HepG2 (cell line): ENCODE measurements at regions not wholly inside any gene's neighbourhood (a gene's known extent, or its start where the extent isn't known, plus 50 kb on each side); places are given as distances from the start of the nearest gene placed in this dataset.

Experiments used
- ASH2L ChIP-seq: fragments of 300-600, 200-600 bp; sonication (generic); IDR thresholded peaks from 2 replicates; pipeline ENCODE4 v1.7.0; 2017; ENCODE audit warnings: low read depth, mild to moderate bottlenecking, moderate library complexity, mixed read lengths, low read length; ENCODE audit not compliant: insufficient read length
- CENPT ChIP-seq: sonication (generic); formaldehyde crosslinking; IDR thresholded peaks from 2 replicates; pipeline ENCODE4 v1.8.0; 2022; ENCODE audit warnings: low read depth, mild to moderate bottlenecking, moderate library complexity, missing genetic modification reagents
- FOXA3 ChIP-seq: IDR thresholded peaks from 2 replicates; pipeline ENCODE4 v1.6.1; 2016; ENCODE audit warnings: missing genetic modification reagents, missing compliant biosample characterization
- HMG20B ChIP-seq: conservative IDR thresholded peaks from 2 replicates; pipeline ENCODE4 v1.6.1; 2016; ENCODE audit warnings: missing genetic modification reagents, missing compliant biosample characterization
- LCORL ChIP-seq, 2 experiments: fragments of 450-650 bp in 1 of 2; sonication (generic) in 1 of 2; formaldehyde crosslinking in 1 of 2; IDR thresholded peaks; 2 replicates each; pipeline versions ENCODE4 v1.5.0 to v1.6.1; 2017 to 2020; ENCODE audit warnings: antibody characterized with exemption in 1 of 2, missing genetic modification reagents in 1 of 2
- MXD4 ChIP-seq: IDR thresholded peaks from 2 replicates; pipeline ENCODE4 v1.6.1; 2016; ENCODE audit warnings: mild to moderate bottlenecking, missing biosample characterization, missing genetic modification reagents
- POLR2A ChIP-seq, 2 experiments: IDR thresholded peaks; 2 replicates each; pipeline ENCODE4 v1.6.1; 2011; ENCODE audit warnings: low read depth in 2 of 2, low read length in 2 of 2, mild to moderate bottlenecking in 1 of 2, moderate library complexity in 1 of 2; ENCODE audit not compliant: insufficient read depth in 1 of 2
- RFX5 ChIP-seq: IDR thresholded peaks from 2 replicates; pipeline ENCODE4 v1.6.1; 2011; ENCODE audit warnings: low read depth, low read length, improper control_type of control experiment
- TOE1 ChIP-seq: sonication (generic); formaldehyde crosslinking; IDR thresholded peaks from 2 replicates; pipeline ENCODE4 v1.4.0; 2020; ENCODE audit warnings: mild to moderate bottlenecking, missing genetic modification reagents
- ZNF747 ChIP-seq: sonication (generic); formaldehyde crosslinking; IDR thresholded peaks from 2 replicates; pipeline ENCODE4 v1.8.1; 2023; ENCODE audit warnings: missing genetic modification reagents, mild to moderate bottlenecking, borderline replicate concordance
- TF ChIP-seq, protein P1 (sequence below): sonication (generic); formaldehyde crosslinking; IDR thresholded peaks from 2 replicates; pipeline ENCODE4 v1.5.0; 2020; ENCODE audit warnings: mild to moderate bottlenecking, missing genetic modification reagents, moderate library complexity
- TF ChIP-seq, protein P2 (sequence below): sonication (generic); formaldehyde crosslinking; conservative IDR thresholded peaks from 2 replicates; pipeline ENCODE4 v1.4.0; 2020; ENCODE audit warnings: missing genetic modification reagents

DNA sequence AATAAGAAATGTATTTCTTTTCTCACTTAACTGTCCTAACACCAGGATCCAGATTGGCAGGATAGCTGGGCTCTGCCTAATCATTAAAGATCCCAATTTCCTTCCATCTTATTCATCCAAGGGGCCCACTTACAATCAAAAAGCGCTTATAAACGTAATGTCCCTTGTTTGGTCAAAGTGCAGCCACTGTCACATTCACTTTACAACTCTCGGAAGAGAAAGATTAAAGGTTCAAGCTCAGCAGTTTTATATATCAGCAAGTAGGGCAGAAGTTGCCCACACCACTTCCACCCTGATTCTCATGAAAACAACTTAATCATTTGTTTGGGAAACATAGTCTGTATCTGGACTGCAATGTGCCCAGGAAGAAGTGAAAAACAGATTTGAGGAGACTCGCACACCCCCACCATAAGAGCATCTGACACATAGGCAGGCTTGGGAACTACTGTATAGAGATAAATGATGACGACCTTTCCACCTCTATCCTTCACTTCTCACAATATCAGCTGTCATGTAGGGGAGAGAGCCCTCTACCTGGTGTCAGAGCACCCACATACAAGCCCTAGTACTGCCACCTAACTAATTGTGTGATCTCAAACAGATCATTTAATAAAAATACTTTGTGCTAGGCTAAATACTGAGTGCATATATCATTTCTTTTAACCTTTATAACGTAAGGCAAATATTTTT lies 80.8 kb downstream of the CAPZA3 start:
- TF ChIP-seq HMG20B (CRISPR knock-in tag) (no peak), ZNF747 (CRISPR knock-in tag) (no peak), RFX5 (no peak), TOE1 (CRISPR knock-in tag) (no peak), FOXA3 (CRISPR knock-in tag) (no peak), POLR2A (IDR thresholded peaks at IDR 0.05; ENCODE audit: insufficient read depth in 1 of 2, low read depth in 2 of 2, low read length in 2 of 2) (no peak), LCORL (IDR thresholded peaks at IDR 0.05) (no peak), LCORL (CRISPR knock-in tag; IDR thresholded peaks at IDR 0.05) (no peak), CENPT (CRISPR knock-in tag) (no peak), ASH2L (no peak), MXD4 (no peak)
- TF ChIP-seq, protein P1, sequence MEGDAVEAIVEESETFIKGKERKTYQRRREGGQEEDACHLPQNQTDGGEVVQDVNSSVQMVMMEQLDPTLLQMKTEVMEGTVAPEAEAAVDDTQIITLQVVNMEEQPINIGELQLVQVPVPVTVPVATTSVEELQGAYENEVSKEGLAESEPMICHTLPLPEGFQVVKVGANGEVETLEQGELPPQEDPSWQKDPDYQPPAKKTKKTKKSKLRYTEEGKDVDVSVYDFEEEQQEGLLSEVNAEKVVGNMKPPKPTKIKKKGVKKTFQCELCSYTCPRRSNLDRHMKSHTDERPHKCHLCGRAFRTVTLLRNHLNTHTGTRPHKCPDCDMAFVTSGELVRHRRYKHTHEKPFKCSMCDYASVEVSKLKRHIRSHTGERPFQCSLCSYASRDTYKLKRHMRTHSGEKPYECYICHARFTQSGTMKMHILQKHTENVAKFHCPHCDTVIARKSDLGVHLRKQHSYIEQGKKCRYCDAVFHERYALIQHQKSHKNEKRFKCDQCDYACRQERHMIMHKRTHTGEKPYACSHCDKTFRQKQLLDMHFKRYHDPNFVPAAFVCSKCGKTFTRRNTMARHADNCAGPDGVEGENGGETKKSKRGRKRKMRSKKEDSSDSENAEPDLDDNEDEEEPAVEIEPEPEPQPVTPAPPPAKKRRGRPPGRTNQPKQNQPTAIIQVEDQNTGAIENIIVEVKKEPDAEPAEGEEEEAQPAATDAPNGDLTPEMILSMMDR (CRISPR knock-in tag), result no peak
- TF ChIP-seq, protein P2, sequence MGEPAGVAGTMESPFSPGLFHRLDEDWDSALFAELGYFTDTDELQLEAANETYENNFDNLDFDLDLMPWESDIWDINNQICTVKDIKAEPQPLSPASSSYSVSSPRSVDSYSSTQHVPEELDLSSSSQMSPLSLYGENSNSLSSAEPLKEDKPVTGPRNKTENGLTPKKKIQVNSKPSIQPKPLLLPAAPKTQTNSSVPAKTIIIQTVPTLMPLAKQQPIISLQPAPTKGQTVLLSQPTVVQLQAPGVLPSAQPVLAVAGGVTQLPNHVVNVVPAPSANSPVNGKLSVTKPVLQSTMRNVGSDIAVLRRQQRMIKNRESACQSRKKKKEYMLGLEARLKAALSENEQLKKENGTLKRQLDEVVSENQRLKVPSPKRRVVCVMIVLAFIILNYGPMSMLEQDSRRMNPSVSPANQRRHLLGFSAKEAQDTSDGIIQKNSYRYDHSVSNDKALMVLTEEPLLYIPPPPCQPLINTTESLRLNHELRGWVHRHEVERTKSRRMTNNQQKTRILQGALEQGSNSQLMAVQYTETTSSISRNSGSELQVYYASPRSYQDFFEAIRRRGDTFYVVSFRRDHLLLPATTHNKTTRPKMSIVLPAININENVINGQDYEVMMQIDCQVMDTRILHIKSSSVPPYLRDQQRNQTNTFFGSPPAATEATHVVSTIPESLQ (CRISPR knock-in tag), result no peak
